Stomach (tissue), 8 donors: ENCODE measurements at regions not wholly inside any gene's neighbourhood (a gene's known extent, or its start where the extent isn't known, plus 50 kb on each side); places are given as distances from the start of the nearest gene placed in this dataset.

Source experiments
- DNase-seq, 2 donors: peaks; one replicate each; pipeline versions ENCODE4 v3.0.0 to v3.0.0-alpha.2; 2013 to 2019
- H3K27ac ChIP-seq, 5 donors: fragments of 200-600 bp in 4 of 5; sonication (generic) in 4 of 5; one replicate each; pipeline ENCODE4 v1.5.1; 2013 to 2019; ENCODE audit warnings: mild to moderate bottlenecking in 1 of 5, moderate library complexity in 1 of 5
- H3K27me3 ChIP-seq, 3 donors: fragments of 200-600 bp; sonication (generic); one replicate each; pipeline ENCODE4 v1.5.1; 2017 to 2019; ENCODE audit warnings: mixed run types in 1 of 3
- H3K36me3 ChIP-seq, 4 donors: fragments of 200-600 bp; sonication (generic); 1 replicate in 3 of 4; 2 replicates in 1 of 4; pipeline ENCODE4 v1.5.1; 2016 to 2019
- H3K4me1 ChIP-seq, 4 donors: fragments of 200-600 bp; sonication (generic); one replicate each; pipeline ENCODE4 v1.5.1; 2016 to 2019
- H3K4me3 ChIP-seq, 4 donors: fragments of 200-600 bp; sonication (generic) in 3 of 4; one replicate each; pipeline ENCODE4 v1.5.1; 2016 to 2019; ENCODE audit warnings: mild to moderate bottlenecking in 1 of 4
- H3K9me3 ChIP-seq, 4 donors: fragments of 200-600 bp; sonication (generic); one replicate each; pipeline ENCODE4 v1.5.1; 2016 to 2019
- EP300 ChIP-seq: sonication (generic); formaldehyde crosslinking; IDR thresholded peaks from one replicate; pipeline ENCODE4 v1.6.1; 2017; ENCODE audit warnings: antibody characterized with exemption
- POLR2A ChIP-seq, 4 donors: fragments of 450-650 bp; IDR thresholded peaks; one replicate each; pipeline ENCODE4 v1.6.1; 2016; ENCODE audit warnings: antibody characterized with exemption in 4 of 4, control low read depth in 2 of 4, mild to moderate bottlenecking in 1 of 4, moderate library complexity in 1 of 4
- POLR2AphosphoS5 ChIP-seq, 3 donors: sonication (generic); formaldehyde crosslinking; IDR thresholded peaks; one replicate each; pipeline ENCODE4 v1.6.1; 2016; ENCODE audit warnings: antibody characterized with exemption in 3 of 3
- WGBS, 5 donors: extraction: QIAGEN DNeasy Blood & Tissue Kit in 3 of 5; methylation state at CpG; one replicate each; pipeline versions ENCODE4 v1.1.5 to v1.1.7; 2013 to 2018; 5-methylcytosine and 5-hydroxymethylcytosine counted together
- intact Hi-C: fragments of 100-400 bp; cut with DNase I; formaldehyde crosslinking; loops from one replicate; pipeline ENCODE4 v1.15.1; 2023; ENCODE audit warnings: low total_unique reads
- TF ChIP-seq, protein P1 (sequence below), 7 experiments: fragments of 450-650 bp in 4 of 7; fragments of 200-600 bp in 3 of 7; sonication (generic) in 3 of 7; IDR thresholded peaks; one replicate each; pipeline ENCODE4 v1.5.1; 2016 to 2019; ENCODE audit warnings: antibody characterized with exemption in 7 of 7, control low read depth in 2 of 7, mild to moderate bottlenecking in 1 of 7
- donor health status: healthy with polysubstance abuse.
- donor health status: Bipolar disorder and iron deficiency.
- donor health status: healthy.

DNA sequence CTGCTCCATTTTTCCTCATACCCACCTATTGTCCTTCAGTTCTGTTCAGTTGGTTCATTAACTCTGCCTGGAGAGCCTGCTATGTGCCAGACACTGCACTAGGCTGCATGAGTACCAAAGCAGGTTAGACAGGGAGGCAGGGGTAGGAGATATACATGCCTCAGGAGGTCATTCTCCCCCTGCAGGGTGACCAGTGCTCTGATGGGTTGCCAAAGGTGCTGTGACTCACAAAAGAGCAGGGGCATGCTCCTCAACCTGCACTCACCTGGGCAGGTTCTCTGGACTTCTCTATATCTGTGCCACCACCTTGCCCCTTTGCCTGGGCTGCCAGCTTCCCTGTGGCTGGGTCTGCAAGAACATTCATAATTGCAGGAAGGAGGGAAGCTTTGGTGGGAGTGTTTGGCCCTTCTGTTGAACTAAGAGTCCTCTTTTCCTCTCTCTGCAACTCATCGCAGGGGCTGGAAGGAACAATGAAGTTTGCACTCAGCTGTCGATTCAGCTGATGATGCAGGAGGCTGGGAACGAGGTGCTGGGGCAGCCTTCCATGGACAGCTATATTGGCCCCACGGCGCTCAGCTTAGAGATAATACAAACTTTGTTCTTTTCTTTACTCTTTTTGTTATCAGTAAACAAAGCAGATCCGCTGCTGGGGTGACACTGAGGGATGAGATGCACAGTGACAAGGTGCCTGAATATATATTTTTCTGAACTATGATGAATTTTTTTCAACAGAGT, 356.4 kb upstream of the PLXNA2 start:
- no peaks in the 10 kb centered on the region for H3K27me3 ChIP-seq
- intact Hi-C loops = no loop called here
- TF ChIP-seq POLR2AphosphoS5 (IDR thresholded peaks at IDR 0.05) (no peak), EP300 (no peak), POLR2A (IDR thresholded peaks at IDR 0.05) (no peak)
- TF ChIP-seq, protein P1, sequence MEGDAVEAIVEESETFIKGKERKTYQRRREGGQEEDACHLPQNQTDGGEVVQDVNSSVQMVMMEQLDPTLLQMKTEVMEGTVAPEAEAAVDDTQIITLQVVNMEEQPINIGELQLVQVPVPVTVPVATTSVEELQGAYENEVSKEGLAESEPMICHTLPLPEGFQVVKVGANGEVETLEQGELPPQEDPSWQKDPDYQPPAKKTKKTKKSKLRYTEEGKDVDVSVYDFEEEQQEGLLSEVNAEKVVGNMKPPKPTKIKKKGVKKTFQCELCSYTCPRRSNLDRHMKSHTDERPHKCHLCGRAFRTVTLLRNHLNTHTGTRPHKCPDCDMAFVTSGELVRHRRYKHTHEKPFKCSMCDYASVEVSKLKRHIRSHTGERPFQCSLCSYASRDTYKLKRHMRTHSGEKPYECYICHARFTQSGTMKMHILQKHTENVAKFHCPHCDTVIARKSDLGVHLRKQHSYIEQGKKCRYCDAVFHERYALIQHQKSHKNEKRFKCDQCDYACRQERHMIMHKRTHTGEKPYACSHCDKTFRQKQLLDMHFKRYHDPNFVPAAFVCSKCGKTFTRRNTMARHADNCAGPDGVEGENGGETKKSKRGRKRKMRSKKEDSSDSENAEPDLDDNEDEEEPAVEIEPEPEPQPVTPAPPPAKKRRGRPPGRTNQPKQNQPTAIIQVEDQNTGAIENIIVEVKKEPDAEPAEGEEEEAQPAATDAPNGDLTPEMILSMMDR (IDR thresholded peaks at IDR 0.05) = no peak
- H3K36me3 ChIP-seq = no peaks in the 10 kb centered on the region
- no peak overlapping the region for H3K4me3 ChIP-seq
- H3K27ac ChIP-seq = no peak overlapping the region
- peaks cover 0 to 8% (median 0%) of the 10 kb centered on the region in 4 donors for H3K4me1 ChIP-seq
- no peaks in the 10 kb centered on the region for H3K9me3 ChIP-seq
- DNase-seq = no peak
- 17 to 43% (median 27%) methylated on average over 6 of the region's 6 CpGs for WGBS, 5 donors

DNA sequence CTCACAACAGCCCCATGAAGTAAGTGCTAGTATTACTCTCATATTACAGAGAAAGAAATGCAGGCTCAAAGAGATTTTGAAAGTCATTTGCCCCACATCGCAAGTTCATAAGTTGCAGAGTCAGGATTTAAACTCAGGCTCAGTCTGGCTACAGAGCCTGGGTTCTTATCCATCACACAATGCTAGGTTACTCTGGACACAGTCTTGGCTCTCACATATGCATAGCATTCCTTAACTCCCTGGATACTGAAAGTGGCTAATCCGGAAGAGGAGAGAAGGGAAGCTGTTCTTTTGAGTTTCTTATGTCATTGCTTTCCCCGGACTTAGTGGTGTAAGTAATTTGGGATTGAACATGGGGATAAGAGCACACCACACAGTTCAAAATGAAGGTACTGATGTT, 357.4 kb upstream of the PLXNA2 start:
- intact Hi-C loops = no loop called here
- Histone ChIP-seq H3K9me3 (no peaks in the 10 kb centered on the region), H3K4me3 (no peak overlapping the region), H3K4me1 (peaks cover 0 to 8% (median 0%) of the 10 kb centered on the region in 4 donors), H3K27ac (no peak overlapping the region), H3K36me3 (no peaks in the 10 kb centered on the region), H3K27me3 (no peaks in the 10 kb centered on the region)
- peak in 1 of 2 donors; percentile 35 for DNase-seq
- TF ChIP-seq EP300 (no peak), POLR2A (IDR thresholded peaks at IDR 0.05) (no peak), POLR2AphosphoS5 (IDR thresholded peaks at IDR 0.05) (no peak)
- TF ChIP-seq, protein P1 (IDR thresholded peaks at IDR 0.05) = no peak
- 42 to 51% (median 50%) methylated on average over 3 of the region's 3 CpGs for WGBS, 5 donors

DNA sequence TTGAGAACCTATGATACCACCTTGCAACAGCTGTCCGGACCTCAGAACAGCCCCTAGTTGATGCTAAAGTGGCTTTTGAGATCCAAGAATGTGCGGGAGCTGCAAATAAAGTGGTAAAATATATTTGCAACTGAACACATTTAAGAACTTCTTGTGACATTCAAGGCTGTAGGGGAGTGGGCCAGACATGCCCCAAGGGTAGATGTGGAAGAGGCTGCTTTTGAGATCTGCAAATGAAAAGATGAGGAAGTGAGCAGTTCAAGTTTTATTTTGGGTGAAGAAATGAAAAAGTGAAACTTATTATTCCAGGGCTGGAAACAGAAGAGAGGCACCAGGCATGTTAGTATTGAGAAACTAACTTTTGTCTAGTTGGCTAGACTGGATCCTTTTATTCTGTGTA, 359.5 kb upstream of the PLXNA2 start:
- intact Hi-C loops = no loop called here

DNA sequence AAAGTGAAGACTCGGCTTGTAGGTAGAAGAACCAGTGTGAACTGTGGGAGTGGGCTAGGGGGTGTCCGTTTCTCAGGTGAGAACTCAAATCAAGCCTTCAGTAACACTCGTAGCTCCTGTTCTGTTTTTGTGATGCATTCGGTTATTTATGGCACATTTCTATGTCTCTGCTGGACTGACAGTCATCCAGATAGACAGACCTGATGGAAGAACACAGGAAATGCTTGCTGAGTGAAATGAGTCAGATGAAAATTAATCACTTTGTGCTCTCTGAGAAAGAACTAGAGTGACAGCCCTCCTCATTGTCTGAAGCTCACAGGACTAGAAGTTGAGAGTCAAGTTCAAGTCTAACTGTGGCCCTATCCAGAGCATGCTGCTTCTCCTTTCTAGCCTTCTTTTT, 360.1 kb upstream of the PLXNA2 start:
- Histone ChIP-seq H3K27ac (no peak overlapping the region), H3K4me1 (peaks cover 0 to 8% (median 0%) of the 10 kb centered on the region in 4 donors), H3K27me3 (no peaks in the 10 kb centered on the region), H3K9me3 (no peaks in the 10 kb centered on the region), H3K36me3 (no peaks in the 10 kb centered on the region), H3K4me3 (no peak overlapping the region)
- 53 to 61% (median 59%) methylated on average over 4 of the region's 4 CpGs for WGBS, 5 donors
- TF ChIP-seq, protein P1 (IDR thresholded peaks at IDR 0.05) = no peak
- no peak for DNase-seq
- intact Hi-C loops = no loop called here

More for the DNA sequence above, 359.5 kb upstream of the PLXNA2 start:
- H3K4me3 ChIP-seq = no peak overlapping the region
- H3K36me3 ChIP-seq = no peaks in the 10 kb centered on the region
- H3K9me3 ChIP-seq = no peaks in the 10 kb centered on the region
- TF ChIP-seq EP300 = no peak
- TF ChIP-seq POLR2A (IDR thresholded peaks at IDR 0.05) = no peak
- TF ChIP-seq, protein P1 (IDR thresholded peaks at IDR 0.05) = no peak
- no peak for TF ChIP-seq POLR2AphosphoS5 (IDR thresholded peaks at IDR 0.05)
- no peaks in the 10 kb centered on the region for H3K27me3 ChIP-seq
- no peak overlapping the region for H3K27ac ChIP-seq
- peaks cover 0 to 8% (median 0%) of the 10 kb centered on the region in 4 donors for H3K4me1 ChIP-seq
- no peak for DNase-seq
- 45 to 71% (median 66%) methylated on average over 2 of the region's 2 CpGs for WGBS, 5 donors
